ENCODE measurements at regions not wholly inside any gene's neighbourhood (a gene's known extent, or its start where the extent isn't known, plus 50 kb on each side); places are given as distances from the start of the nearest gene placed in this dataset.

GRCh38 chr14:89600950-89601826, 184.2 kb upstream of the FOXN3 start:
- DNase-seq = no peak

GRCh38 chr14:89600029-89600428, 183.0 kb upstream of the FOXN3 start:
- no peak for DNase-seq

- DNase-seq = no peak
Observed at GRCh38 chr14:89598548-89599186, 181.6 kb upstream of the FOXN3 start.

GRCh38 chr14:89592961-89593360, 175.9 kb upstream of the FOXN3 start:
- DNase-seq = no peak

GRCh38 chr14:89589400-89590118, 172.5 kb upstream of the FOXN3 start:
- DNase-seq = no peak

- no peak for DNase-seq
Observed at GRCh38 chr14:89588840-89589296, 171.8 kb upstream of the FOXN3 start.

GRCh38 chr14:89588016-89588415, 171.0 kb upstream of the FOXN3 start:
- no peak for DNase-seq

GRCh38 chr14:89587136-89587420, 170.0 kb upstream of the FOXN3 start:
- DNase-seq = no peak

- no peak for DNase-seq
Observed at GRCh38 chr14:89586258-89587135, 169.5 kb upstream of the FOXN3 start.

GRCh38 chr14:89578156-89578555, 161.1 kb upstream of the FOXN3 start:
- no peak for DNase-seq

- DNase-seq = no peak
Observed at GRCh38 chr14:89576960-89577359, 159.9 kb upstream of the FOXN3 start.

- no peak for DNase-seq
Observed at GRCh38 chr14:89576145-89576927, 159.3 kb upstream of the FOXN3 start.

GRCh38 chr14:89575386-89576061, 158.5 kb upstream of the FOXN3 start:
- no peak for DNase-seq

GRCh38 chr14:89574420-89574819, 157.4 kb upstream of the FOXN3 start:
- no peak for DNase-seq

GRCh38 chr14:89573399-89573657, 156.3 kb upstream of the FOXN3 start:
- no peak for DNase-seq

- DNase-seq = no peak
Observed at GRCh38 chr14:89572596-89573398, 155.8 kb upstream of the FOXN3 start.

GRCh38 chr14:89571491-89571890, 154.5 kb upstream of the FOXN3 start:
- DNase-seq = no peak

GRCh38 chr14:89566644-89567415, 149.8 kb upstream of the FOXN3 start:
- DNase-seq = no peak

- DNase-seq = no peak
Observed at GRCh38 chr14:89566180-89566579, 149.1 kb upstream of the FOXN3 start.

GRCh38 chr14:89565607-89566006, 148.6 kb upstream of the FOXN3 start:
- DNase-seq = no peak

All from activated CD4-positive, alpha-beta T cell treated with anti-CD3 and anti-CD28 coated beads, Interleukin-2, amount 50 U/mL, for 4 hours (primary cell).